GM21786 (cell line): ENCODE measurements at regions not wholly inside any gene's neighbourhood (a gene's known extent, or its start where the extent isn't known, plus 50 kb on each side); places are given as distances from the start of the nearest gene placed in this dataset.

Experiments used
- ATAC-seq: cut with Tn5 transposase; IDR thresholded peaks from one replicate; pipeline ENCODE4 v1.9.1; 2021; ENCODE audit not compliant: unreplicated experiment

DNA sequence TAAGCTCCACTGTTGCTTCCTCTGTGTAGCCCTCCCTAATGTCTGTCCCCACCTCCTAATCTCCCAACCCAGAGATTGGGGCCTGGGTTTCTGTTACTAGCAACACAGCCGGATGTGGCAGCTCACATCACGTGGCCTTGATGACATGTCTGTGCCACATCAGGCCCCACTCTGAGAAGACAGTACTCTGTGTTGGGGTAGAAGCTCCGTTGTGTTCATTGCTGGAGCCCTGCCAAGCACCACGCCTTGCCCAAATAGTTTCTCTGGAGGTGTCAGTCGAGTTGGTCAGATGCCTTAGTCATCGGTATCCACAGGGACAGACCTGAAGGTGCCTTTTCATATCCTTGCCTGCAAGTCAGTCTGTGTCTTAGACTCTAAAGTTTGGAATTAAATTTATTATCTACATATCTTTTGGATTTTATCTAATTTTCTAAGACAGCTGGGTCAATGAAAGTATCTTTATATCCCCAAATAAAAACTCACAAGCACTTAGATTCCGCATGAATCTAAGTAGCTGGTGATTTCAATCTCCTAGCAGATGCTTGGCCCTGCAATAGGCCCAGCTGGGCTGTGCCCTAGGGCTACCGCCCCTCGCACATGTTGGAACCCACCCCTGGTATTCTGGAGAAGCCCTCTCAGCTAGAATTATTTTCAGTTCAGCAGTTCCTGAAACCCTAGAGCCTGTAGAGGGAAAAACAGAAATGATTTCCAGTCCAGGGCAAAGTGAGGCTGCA, 204.0 kb upstream of the TSHZ3 start:
- no peak for ATAC-seq

DNA sequence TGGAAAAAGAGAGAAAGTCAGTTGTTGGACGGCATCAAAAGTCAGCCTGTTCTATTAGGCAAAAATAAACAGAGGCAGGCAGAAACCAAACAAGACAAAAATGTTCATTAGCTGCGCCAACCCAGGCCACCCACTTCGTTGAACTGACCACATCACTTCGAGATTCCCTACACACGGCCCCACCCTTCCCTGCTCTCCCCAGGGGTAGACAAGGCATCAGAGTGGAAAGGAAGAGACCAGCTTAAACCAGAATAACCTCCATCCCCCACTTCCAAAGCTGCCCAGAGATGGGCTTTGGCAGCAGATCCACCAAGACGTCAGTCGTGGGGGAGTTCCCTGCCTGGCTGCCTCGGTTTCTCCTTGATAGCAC, 204.6 kb upstream of the TSHZ3 start:
- no peak for ATAC-seq

DNA sequence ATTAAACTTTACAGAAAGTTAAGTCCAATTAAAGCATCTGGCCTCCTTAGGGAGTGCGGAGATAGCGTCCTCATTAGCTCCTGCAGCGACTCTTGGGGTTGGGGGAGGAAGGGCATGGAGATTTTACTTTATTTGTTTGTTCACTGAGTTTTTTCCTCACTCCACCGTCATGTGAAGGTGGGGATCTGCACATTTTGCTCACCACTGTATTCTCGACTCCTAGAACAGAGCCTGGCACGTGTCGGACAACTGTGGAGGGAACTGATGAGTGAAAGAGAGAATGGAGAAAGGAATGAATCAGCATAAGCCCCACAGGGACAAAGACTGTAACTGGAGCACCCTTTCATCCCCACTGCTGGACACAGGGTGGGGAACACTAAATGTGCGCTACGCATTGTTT, 205.1 kb upstream of the TSHZ3 start:
- no peak for ATAC-seq

DNA sequence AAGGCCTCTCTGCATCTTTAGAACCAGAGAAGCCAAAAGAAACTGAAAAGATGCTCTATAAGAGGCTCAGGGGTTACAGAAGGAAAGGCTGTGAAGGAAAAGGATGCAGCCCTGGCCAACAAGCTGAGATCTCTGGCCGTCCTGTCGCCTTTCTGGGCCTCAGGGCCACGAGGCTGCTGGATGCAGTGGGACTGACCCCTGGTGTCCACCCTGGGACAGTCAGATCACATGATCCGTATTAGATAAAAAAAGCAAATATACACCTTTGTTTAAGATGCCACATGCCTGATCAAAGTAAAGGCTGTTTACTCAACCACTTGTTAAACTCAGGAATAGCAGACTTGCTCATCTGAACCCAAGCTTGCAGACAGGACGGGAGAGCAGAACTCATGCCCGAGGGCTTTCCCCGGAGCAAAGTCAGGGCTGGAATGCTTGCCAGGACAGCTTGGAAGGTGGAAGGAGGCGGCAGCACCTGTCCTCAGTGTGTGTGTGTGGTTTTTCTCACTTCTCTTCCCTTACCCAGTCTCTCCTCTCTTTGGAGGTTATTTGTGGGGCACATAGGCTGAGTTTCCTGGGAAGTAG, 206.5 kb upstream of the TSHZ3 start:
- ATAC-seq: no peak

DNA sequence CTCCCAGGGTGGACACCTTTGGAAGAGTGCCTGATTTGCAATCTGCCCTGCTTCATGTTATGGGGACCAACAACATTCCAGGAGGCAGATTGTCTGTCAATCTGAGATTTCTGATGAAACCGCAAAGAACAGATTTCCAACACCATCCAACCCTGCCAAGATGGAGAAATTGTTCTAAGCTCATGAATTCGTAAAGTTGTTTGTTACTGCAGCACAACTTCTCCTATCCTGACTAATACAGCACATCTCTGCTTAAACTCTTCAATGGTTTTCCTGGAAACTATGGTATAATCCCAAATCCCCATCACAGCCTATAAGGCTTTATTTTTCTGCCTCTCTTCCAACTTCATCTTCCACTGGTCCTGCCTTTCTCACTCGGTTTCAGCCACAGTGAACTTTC, 210.3 kb upstream of the TSHZ3 start:
- no peak for ATAC-seq

DNA sequence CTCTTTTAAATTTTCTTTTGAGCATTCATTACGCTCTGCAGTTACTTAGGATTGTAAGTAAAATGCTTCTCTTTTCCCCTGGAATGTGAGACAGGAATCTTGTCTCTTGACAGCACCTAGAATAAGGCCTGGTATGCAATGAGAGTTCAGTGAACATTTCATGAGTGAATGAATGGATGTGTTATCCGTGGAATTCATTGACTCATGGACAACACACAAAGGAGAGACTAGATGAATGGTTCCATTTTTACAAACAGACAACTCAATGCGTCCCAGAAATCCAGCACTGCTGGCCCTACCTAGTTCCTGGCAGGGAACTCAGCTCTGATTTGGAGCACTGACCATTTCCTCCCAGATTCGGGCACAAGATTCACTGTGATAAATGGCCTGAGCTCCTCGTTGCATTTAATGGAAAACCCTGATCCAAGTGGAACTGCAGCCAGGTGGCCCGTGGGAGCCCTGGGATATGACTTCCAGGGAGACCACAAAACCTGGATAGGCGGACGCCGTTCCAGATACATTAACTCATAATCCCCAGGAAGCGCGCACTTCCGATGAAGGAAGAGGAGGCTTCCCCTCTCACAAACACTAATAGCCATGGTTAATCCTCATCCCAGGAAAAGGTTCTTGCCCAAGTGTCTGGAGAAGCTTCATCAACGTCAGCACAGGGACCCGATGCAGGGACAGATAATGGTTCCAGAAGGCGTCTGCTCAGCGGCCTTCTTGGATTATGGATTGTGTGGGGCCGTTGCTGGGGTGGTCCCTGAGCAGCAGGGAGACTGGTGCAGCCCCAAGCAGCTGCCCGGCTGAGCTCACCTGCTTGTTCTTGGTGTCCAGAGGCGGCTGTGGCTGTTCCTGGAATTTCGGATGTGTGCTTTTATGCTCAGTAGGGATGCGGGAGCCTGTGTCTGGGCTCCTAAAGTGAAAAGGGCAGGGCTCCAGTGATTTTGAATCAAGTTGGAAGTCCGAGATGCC, 211.1 kb upstream of the TSHZ3 start:
- ATAC-seq: no peak

DNA sequence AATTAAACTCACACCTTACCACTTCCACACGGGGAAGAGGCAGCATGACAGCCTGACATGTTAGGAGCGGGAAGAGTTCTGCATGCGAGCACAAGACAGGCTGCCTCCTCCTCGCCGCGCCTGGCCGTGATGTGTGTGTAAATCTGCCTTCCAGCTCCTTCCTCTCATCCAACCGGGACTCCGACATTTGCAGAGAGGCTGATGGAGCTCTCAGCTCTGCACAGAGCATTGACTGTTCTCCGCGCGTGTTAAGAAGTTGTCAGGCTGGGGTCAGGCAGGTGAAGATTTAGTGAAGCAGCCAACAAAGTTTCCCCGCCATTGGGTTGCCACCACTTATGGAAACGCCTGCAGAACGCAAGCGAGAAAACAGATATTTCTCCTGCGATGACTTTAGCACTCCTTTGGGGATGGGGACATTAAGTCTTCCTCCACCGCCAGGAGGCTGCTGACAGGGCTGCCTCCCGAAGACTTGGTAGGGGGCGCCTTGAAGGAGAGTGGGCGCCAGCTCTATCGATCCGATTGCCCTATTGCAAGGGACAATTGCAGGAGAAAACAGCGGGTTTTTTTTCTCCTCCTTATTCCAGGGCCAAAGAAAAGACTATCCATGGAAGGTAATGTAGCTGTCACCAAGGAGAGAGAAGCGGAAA, 213.9 kb upstream of the TSHZ3 start:
- ATAC-seq: no peak

DNA sequence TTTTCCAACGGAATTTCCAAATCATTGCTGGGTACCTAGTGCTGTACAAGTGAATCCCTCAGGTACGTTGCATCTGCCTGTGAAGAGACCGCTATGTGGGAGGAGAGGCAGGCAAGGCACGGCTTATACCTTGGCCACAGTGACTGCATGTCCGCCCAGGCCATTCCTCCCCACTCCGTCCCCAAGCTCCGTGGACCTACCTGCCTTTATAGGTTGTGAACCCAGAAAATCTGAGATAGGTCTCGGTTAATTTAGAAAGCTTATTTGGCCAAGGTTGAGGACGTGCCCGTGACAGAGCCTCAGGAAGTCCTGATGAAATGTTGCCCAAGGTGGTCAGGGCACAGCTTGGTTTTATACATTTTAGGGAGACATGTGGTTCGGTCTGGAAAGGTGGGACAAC, 218.5 kb upstream of the TSHZ3 start:
- ATAC-seq: no peak

DNA sequence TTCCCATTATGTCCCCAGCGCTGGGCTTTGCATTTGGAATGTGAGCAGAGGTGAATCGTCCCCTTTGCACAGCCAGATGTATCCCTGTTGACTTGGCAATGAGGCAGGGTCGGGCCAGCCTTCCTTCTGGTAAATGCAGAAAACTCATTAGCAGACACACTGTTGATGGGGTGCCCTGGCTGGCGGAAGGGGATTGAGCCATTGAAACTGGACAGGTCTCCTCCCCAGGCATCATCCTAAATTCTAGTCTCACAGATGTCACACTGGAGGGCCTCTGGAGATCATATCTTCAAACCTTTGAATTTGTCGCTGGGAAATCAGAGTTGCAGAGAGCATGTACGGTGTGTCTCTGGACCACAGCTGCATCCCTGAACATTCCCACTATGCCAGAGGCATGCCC, 219.5 kb upstream of the TSHZ3 start:
- ATAC-seq: no peak

DNA sequence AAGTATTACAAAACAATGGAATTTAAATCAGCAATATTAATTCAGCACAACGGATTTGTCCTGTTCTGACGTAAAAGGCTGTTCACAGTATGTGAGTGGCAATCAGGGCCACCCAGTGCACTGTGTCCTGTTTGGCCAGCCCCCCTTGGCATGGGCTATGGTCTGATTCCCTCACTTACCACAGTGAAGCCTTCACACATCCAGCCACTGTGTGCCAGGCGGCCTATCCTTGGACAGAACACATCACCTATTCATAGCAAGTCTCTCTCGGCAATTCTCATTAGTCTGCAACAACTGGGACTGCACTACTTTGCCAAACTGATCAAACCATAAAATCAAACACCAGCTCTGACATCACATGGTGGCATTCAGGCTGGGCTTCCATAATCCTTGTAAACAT, 221.5 kb upstream of the TSHZ3 start:
- no peak for ATAC-seq

DNA sequence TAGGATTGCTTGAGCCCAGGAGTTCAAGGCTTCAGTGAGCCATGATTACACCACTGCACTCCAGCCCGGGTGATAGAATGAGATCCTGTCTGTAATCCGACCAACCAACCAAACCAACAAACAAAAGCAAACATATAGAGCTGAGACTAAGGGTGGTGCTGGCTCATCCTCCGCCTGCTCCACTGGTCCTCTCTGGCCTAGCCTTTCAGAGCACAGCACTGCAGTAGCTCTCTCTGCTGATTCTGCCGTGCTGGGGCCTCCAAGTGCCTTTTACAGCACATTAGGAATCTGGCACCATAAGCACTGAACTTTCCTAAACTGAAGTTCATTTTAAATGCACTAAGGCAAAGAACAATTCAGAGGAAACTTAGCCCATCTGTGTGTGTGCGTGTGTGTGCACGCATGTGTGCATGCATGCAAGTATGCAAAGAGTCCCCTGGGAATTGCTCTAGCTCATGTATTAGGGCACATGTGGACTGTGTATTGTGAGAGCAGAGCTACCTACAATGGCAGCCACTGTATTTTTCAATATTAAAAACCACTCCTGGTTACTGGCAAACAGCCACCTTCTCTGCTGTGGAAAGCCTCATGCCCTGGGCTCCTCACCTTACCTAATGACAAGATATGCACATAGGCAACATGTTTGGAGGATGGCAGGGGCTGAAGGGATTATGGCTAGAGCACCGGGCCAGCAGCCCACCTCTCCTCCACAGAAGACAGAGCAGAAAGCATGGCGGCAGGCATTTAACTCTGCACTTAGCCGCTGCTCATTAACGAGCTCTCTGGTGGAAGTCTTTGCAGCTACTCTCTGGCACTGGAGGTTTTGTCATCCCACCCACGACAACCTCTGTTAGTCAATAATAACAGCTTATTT, 223.1 kb upstream of the TSHZ3 start:
- ATAC-seq: no peak

DNA sequence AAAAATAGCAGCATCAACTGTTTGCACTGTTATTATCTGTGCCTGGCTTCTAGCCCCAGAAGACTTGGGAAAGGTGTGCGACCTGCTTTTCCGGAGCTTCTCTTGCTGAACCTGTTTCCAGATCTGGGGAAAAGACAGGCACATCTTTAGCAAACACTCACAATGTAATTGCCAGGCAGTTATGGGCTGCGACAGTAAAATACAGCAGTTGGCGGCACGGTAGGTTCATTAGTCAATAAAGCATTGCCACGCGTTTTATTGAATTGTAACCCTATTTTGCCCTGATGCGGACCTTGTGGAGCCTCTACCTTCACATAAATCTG, 223.7 kb upstream of the TSHZ3 start:
- no peak for ATAC-seq

DNA sequence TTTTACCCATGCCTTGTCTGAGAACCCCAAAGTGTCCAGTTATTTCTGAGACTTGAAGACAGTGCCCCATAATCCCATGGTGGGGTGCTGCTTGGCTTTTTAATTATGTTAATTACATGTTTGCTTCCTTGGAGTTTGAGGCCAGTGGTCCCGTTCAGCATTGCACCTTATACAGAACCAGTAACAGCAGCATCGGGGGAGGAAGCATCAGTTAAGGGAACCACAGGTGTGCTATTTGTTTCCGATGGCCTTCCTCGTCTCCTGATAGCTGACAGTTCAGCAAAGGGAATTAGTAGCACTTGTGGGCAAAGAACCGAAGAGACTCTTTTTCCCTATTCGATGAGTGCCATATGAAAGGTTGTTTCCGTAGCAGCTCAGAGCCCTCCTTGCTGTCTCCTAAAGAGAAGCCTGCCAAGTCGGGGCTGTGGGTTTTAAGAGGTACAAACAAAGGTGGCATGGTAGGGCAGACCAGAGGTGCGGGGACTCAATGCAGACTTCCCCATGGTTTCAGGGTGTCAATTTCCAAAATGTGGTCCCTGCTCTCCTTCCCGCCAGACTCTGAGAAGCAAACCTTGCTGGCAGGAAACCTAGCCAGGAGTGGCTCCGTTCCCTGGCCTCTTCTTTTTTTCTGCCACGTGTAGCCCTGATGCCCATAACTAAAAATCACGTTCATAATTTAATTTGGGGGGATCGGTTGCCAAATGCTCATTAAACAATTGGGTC, 225.2 kb upstream of the TSHZ3 start:
- ATAC-seq: no peak

DNA sequence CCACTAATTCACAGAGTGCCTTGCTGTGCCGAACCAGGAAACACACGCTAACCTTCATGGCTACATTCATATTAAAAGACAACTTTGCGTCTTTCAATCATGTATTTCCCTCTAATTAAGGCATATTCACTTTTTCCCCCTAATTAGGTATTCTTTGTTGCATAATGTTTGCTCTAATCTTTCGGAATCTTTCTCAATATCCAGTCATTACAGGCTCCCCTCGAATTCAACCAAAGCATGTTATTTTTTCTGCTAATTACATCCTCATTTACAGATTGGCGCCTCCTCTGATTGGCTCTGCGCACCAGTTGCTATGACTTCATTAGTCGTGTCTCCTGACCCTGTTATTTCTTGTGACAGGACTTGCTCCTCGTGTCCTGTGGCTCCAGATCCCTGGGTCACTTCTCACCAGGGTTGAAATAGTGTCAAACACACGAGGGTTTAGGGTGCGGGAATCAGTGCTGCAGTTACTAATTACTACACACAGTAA, 226.7 kb upstream of the TSHZ3 start:
- ATAC-seq: no peak

DNA sequence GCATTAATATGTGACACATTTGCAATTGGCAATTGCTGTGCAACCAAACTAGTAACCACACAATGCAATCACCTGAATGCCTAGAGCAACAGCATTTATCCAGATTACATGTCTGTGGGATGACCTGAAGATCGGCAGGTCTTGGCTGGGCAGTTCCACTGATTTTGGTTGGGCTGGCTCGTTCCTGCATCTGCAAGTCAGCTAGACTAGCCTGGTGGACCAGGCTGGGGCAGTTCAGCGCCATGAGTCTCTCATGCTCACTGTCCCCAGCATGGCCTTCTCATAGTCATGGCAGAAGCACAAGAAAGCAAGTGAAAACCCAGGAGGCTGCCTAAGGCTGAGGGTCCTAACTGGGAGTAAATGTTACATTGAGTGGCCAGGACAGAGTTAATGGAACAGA, 229.1 kb upstream of the TSHZ3 start:
- no peak for ATAC-seq

DNA sequence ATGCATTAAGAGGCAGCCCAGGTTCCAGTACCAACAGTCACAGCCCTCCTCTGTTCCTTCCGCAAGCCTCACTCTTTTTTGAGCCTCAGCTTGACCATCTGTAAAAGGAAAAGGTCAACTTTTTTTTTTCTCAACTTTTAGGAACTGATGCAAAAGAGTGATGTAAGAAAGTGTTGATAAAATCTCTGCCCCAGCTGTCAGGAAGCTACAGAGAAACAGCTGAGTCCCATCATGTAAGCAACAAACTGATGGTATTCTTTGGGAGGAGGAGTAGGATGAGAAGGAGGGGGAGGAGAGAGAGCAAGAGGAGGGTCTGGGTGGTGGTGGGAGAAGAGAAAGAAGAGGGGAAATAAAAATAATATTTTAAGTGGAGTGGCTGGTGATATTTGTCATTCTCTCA, 233.9 kb upstream of the TSHZ3 start:
- no peak for ATAC-seq

DNA sequence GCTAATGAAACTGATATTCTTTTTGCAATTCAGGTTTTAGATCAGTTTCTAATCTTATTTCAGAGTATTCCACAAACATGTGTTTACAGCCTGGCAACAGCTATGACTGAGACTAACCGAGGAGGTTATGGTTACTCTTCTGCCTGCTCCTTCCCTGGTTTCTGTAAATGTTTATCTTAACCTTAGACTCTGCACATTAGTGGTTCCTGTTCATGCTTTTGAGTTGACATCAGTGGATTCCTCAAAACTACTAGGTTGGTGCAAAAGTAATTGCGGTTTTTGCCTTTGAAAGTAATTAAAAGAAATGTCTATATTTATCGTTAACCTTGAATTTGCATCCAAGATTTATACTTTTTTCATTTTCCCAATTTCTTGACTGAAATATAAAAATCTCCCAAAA, 237.0 kb upstream of the TSHZ3 start:
- ATAC-seq: no peak

DNA sequence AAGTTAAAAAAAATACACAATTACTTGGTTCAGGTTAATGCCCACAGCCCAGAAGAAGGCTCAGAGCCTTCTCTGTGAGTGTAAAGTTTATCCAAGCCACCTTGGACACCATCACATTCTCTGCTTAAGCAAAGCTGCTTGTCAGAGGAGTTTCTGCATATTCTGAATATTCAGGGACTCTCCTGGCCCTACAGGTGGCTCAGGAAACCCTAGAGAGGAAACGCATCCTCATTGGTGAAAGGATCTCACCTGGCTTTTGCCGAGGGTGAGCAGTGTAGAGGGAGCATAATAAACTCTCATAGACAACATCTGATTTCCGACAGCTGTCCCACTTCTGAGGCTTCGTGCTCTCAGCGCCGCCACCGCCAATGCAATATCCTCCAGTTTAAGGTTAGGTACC, 239.9 kb upstream of the TSHZ3 start:
- no peak for ATAC-seq

DNA sequence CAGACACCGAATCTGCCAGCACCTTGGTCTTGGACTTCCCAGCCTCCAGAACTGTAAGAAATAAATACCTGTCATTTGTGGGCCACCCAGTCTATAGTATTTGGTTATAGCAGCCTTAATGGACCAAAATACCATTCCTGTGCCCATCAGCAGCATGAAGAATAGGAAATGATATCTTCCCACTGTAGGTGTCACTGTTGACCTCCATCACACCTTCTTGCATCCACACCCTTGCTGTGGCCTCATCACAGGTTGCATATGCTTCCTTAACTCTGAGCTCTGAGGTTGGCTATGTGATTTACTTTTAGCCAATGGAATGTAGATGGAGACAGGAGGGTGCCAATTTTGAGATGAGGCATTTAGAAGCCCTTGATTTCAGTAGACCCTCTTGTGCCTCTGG, 242.0 kb upstream of the TSHZ3 start:
- no peak for ATAC-seq

DNA sequence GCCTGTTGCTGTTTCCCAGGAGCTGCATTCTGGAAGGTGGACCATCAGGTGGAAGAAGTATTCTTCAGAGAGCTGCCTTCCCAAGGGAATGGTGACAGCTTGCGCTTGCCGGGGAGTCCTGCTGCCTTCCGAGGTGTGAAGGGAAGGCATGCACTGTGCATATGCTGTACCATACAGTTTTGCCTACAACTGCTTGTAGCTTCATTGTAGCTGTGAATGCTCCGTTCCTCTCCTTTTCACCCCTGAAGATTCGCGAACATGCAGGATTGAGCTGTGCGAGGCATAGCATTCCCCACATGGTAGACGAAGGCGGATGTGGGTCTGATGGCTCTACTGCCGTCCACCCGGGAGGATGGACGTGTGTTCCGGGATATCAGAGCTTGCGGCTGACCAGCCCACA, 243.2 kb upstream of the TSHZ3 start:
- ATAC-seq: no peak
